H1 (cell line): ENCODE measurements at regions not wholly inside any gene's neighbourhood (a gene's known extent, or its start where the extent isn't known, plus 50 kb on each side); places are given as distances from the start of the nearest gene placed in this dataset.

Experiments used
- CREB1 ChIP-seq: IDR thresholded peaks from 2 replicates; pipeline ENCODE4 v1.6.1; 2012; ENCODE audit warnings: inconsistent platforms
- RBBP5 ChIP-seq: IDR thresholded peaks from 2 replicates; pipeline ENCODE4 v1.7.1; 2012; ENCODE audit warnings: low read depth, mild to moderate bottlenecking, inconsistent platforms, low read length, moderate library complexity, borderline replicate concordance
- RXRA ChIP-seq: IDR thresholded peaks from 2 replicates; pipeline ENCODE4 v1.6.1; 2011; ENCODE audit warnings: low read depth, mild to moderate bottlenecking, low read length, moderate library complexity; ENCODE audit not compliant: insufficient read depth

- TF ChIP-seq RXRA = no peak
- no peak for TF ChIP-seq RBBP5
- no peak for TF ChIP-seq CREB1
Observed at GRCh38 chr5:166834246-166834645, 1457.2 kb upstream of the WWC1 start (continued).
